Endothelial cell of umbilical vein (primary cell): ENCODE measurements at regions not wholly inside any gene's neighbourhood (a gene's known extent, or its start where the extent isn't known, plus 50 kb on each side); places are given as distances from the start of the nearest gene placed in this dataset.

Experiments used
- BruUV-seq: library from RNA; stranded (reverse); fragments of 400-500 nt; replicated peaks from 2 replicates; lab custom pipeline; 2021; lab: Mats Ljungman, UMichigan
- CTCF ChIA-PET: fragments of 300-600, 350-600 bp; sonication (Branson Sonifier 250); formaldehyde crosslinking; loops from one replicate; lab custom pipeline; 2021; ENCODE audit warnings: antibody characterized with exemption, inconsistent platforms; lab: Charles Lee
- POLR2A ChIA-PET: fragments of 300-600, 350-600 bp; sonication (Branson Sonifier 250); formaldehyde crosslinking; loops from one replicate; lab custom pipeline; 2021; ENCODE audit warnings: antibody characterized with exemption, inconsistent platforms; lab: Charles Lee
- DNase-seq: peaks from one replicate; pipeline ENCODE4 v3.0.0-alpha.2; 2011; ENCODE audit warnings: low read depth, low spot score
- FAIRE-seq: peaks from 2 replicates; lab custom pipeline; 2011; peaks lifted over from hg19 to GRCh38; lab: Jason Lieb, UNC
- H2AFZ ChIP-seq: 2 replicates; pipeline ENCODE4 v1.6.0; 2012; ENCODE audit warnings: low read depth, low read length, control low read depth, inconsistent platforms
- H3K27ac ChIP-seq: 2 replicates; pipeline ENCODE4 v1.5.1; 2011; ENCODE audit warnings: low read depth, mild to moderate bottlenecking, control low read depth, low read length, moderate library complexity; ENCODE audit not compliant: insufficient read depth
- H3K27me3 ChIP-seq, 2 experiments: 2 replicates each; pipeline versions ENCODE4 v1.6.0 to v1.6.1; 2011; ENCODE audit warnings: low read length in 2 of 2, mixed read lengths in 1 of 2; ENCODE audit not compliant: control insufficient read depth in 2 of 2, insufficient read depth in 2 of 2
- H3K36me3 ChIP-seq, 2 experiments: 2 replicates in 1 of 2; 3 replicates in 1 of 2; pipeline ENCODE4 v1.5.1; 2011; ENCODE audit warnings: low read length in 2 of 2, mild to moderate bottlenecking in 1 of 2, moderate library complexity in 1 of 2; ENCODE audit not compliant: control insufficient read depth in 2 of 2, insufficient read depth in 2 of 2; ENCODE audit errors: extremely low read depth in 1 of 2
- H3K4me1 ChIP-seq: 3 replicates; pipeline ENCODE4 v1.5.1; 2011; ENCODE audit warnings: mild to moderate bottlenecking, low read length; ENCODE audit not compliant: control insufficient read depth, insufficient read depth; ENCODE audit errors: extremely low read depth
- H3K4me2 ChIP-seq: 2 replicates; pipeline ENCODE4 v1.6.1; 2011; ENCODE audit warnings: low read length, control low read depth, mixed read lengths; ENCODE audit not compliant: insufficient read depth
- H3K4me3 ChIP-seq, 3 experiments: fragments of 200-600 bp in 1 of 3; sonication (generic), shearing (Covaris generic) in 1 of 3; replicated peaks in 1 of 3; 2 replicates each; pipeline ENCODE4 v1.5.1; 2011 to 2016; ENCODE audit warnings: control low read depth in 3 of 3, low read length in 3 of 3, mild to moderate bottlenecking in 2 of 3, inconsistent platforms in 1 of 3, low read depth in 1 of 3, moderate library complexity in 1 of 3; ENCODE audit not compliant: insufficient read depth in 1 of 3
- H3K79me2 ChIP-seq: 2 replicates; pipeline ENCODE4 v1.6.0; 2012; ENCODE audit warnings: low read length, inconsistent platforms; ENCODE audit not compliant: control insufficient read depth, insufficient read depth
- H3K9ac ChIP-seq: replicated peaks from 2 replicates; pipeline ENCODE3; 2011; ENCODE audit warnings: low read length, control low read depth; ENCODE audit not compliant: insufficient read depth; ENCODE audit errors: extremely low read depth
- H3K9me1 ChIP-seq: replicated peaks from 3 replicates; pipeline ENCODE4 v1.6.0; 2011; ENCODE audit warnings: mild to moderate bottlenecking, low read length; ENCODE audit not compliant: control insufficient read depth, insufficient read depth; ENCODE audit errors: extremely low read depth
- H3K9me3 ChIP-seq: replicated peaks from 2 replicates; pipeline ENCODE4 v1.5.1; 2012; ENCODE audit warnings: low read length, inconsistent platforms; ENCODE audit not compliant: control insufficient read depth, insufficient read depth
- H4K20me1 ChIP-seq: replicated peaks from 2 replicates; pipeline ENCODE3; 2011; ENCODE audit warnings: mild to moderate bottlenecking, low read length; ENCODE audit not compliant: control insufficient read depth, insufficient read depth; ENCODE audit errors: extremely low read depth
- CTCF ChIP-seq, 2 donors: IDR thresholded peaks; 1 replicate in 1 of 2; 2 replicates in 1 of 2; pipeline ENCODE4 v1.5.1; 2011; ENCODE audit warnings: low read length in 2 of 2, mild to moderate bottlenecking in 2 of 2, moderate library complexity in 2 of 2, control low read depth in 1 of 2, inconsistent platforms in 1 of 2, low read depth in 1 of 2; ENCODE audit not compliant: insufficient read depth in 1 of 2; ENCODE audit errors: extremely low read depth in 1 of 2
- EZH2 ChIP-seq: IDR thresholded peaks from 2 replicates; pipeline ENCODE4 v1.6.1; 2012; ENCODE audit warnings: borderline replicate concordance, low read depth, mild to moderate bottlenecking, moderate library complexity, low read length, inconsistent platforms; ENCODE audit not compliant: severe bottlenecking
- FOS ChIP-seq: IDR thresholded peaks from 2 replicates; pipeline ENCODE4 v1.6.1; 2011; ENCODE audit warnings: mild to moderate bottlenecking, low read length, moderate library complexity, borderline replicate concordance; ENCODE audit not compliant: insufficient read depth
- GATA2 ChIP-seq: IDR thresholded peaks from 2 replicates; pipeline ENCODE4 v1.7.0; 2011; ENCODE audit warnings: low read depth, mild to moderate bottlenecking, moderate library complexity, mixed read lengths, low read length; ENCODE audit not compliant: insufficient read length, insufficient read depth
- JUN ChIP-seq: IDR thresholded peaks from 2 replicates; pipeline ENCODE4 v1.6.1; 2011; ENCODE audit warnings: borderline replicate concordance, low read depth; ENCODE audit not compliant: insufficient read length, insufficient read depth
- MAX ChIP-seq: IDR thresholded peaks from 2 replicates; pipeline ENCODE4 v1.6.1; 2011; ENCODE audit not compliant: insufficient read depth, insufficient read length
- MYC ChIP-seq: IDR thresholded peaks from one replicate; pipeline ENCODE4 v1.6.1; 2011; ENCODE audit warnings: mild to moderate bottlenecking, low read depth, low read length
- POLR2A ChIP-seq: IDR thresholded peaks from 2 replicates; pipeline ENCODE4 v1.6.1; 2012; ENCODE audit warnings: low read depth, mild to moderate bottlenecking, control low read depth, low read length
- POLR2AphosphoS5 ChIP-seq: IDR thresholded peaks from 2 replicates; pipeline ENCODE4 v1.6.1; 2012; ENCODE audit warnings: low read depth, mild to moderate bottlenecking, control low read depth, low read length, moderate library complexity; ENCODE audit not compliant: insufficient read depth
- dilution Hi-C: fragments of 300-500 bp; cut with MboI; formaldehyde crosslinking; loops from one replicate; pipeline ENCODE4 v1.15.0; 2019; ENCODE audit warnings: low sequenced_read_pairs; ENCODE audit not compliant: extremely low pct_ligation_motif_present
- intact Hi-C: fragments of 100-400 bp; cut with micrococcal nuclease; formaldehyde crosslinking; loops from one replicate; pipeline ENCODE4 v1.10.0; 2022

GRCh38 chrX:68589372-68589753 lies 58.1 kb upstream of the STARD8 start:
- Histone ChIP-seq H3K27ac (no peak overlapping the region), H4K20me1 (no peaks in the 10 kb centered on the region), H3K4me1 (no peaks in the 10 kb centered on the region), H3K9me1 (no peaks in the 10 kb centered on the region), H2AFZ (no peak overlapping the region), H3K9me3 (no peaks in the 10 kb centered on the region), H3K79me2 (no peaks in the 10 kb centered on the region), H3K36me3 (no peaks in the 10 kb centered on the region), H3K4me3 (no peak overlapping the region), H3K4me2 (no peak overlapping the region), H3K27me3 (no peaks in the 10 kb centered on the region), H3K9ac (no peak overlapping the region)
- DNase-seq (no peak), FAIRE-seq (no peak)
- no TSS peak for BruUV-seq
- intact Hi-C loops (no loop called here), dilution Hi-C loops (no loop called here)
- POLR2A ChIA-PET: no interaction called here
- CTCF ChIA-PET: interaction anchor here (1.2 to 1.5 kb wide), 2 partner anchors 10 to 121 kb away, joined by 3 to 5 read pairs; no protein-coding TSS in a partner anchor
- TF ChIP-seq POLR2AphosphoS5 (no peak), MAX (no peak), GATA2 (no peak), MYC (no peak), POLR2A (no peak), FOS (no peak), JUN (no peak), EZH2 (no peak), CTCF (IDR thresholded peaks at IDR 0.05; ENCODE audit: extremely low read depth in 1 of 2, insufficient read depth in 1 of 2, low read depth in 1 of 2, low read length in 2 of 2) (no peak)
